SU-DHL-6 (cell line): ENCODE measurements at regions not wholly inside any gene's neighbourhood (a gene's known extent, or its start where the extent isn't known, plus 50 kb on each side); places are given as distances from the start of the nearest gene placed in this dataset.

Experiments
- H2AFZ ChIP-seq: fragments of 200-600 bp; sonication (generic); 2 replicates; pipeline ENCODE4 v1.6.1; 2014; ENCODE audit warnings: low read depth, mild to moderate bottlenecking, moderate library complexity, mixed read lengths, antibody characterized with exemption, low read length; ENCODE audit not compliant: severe bottlenecking
- H3F3A ChIP-seq: fragments of 200-600 bp; shearing (Covaris generic); 2 replicates; pipeline ENCODE4 v1.6.0; 2016; ENCODE audit warnings: antibody characterized with exemption, mild to moderate bottlenecking; ENCODE audit not compliant: insufficient read depth
- H3K27ac ChIP-seq: fragments of 200-600 bp; sonication (generic); 2 replicates; pipeline ENCODE4 v1.5.1; 2016; ENCODE audit warnings: low read depth, mild to moderate bottlenecking, low read length, moderate library complexity, mixed read lengths
- H3K27me3 ChIP-seq: fragments of 200-600 bp; sonication (generic), shearing (Covaris generic); 2 replicates; pipeline ENCODE4 v1.6.0; 2014; ENCODE audit warnings: mild to moderate bottlenecking, low read length
- H3K36me3 ChIP-seq: fragments of 200-600 bp; sonication (generic); 2 replicates; pipeline ENCODE4 v1.6.1; 2014; ENCODE audit warnings: mild to moderate bottlenecking, low read length, mixed read lengths
- H3K4me2 ChIP-seq: fragments of 300-600, 200-600 bp; shearing (Covaris generic), sonication (generic); 2 replicates; pipeline ENCODE4 v1.6.0; 2014; ENCODE audit warnings: low read length, low read depth, mild to moderate bottlenecking; ENCODE audit not compliant: poor library complexity, severe bottlenecking
- H3K4me3 ChIP-seq: fragments of 200-600 bp; sonication (generic); 2 replicates; pipeline ENCODE4 v1.5.1; 2014; ENCODE audit warnings: antibody characterized with exemption, low read length, mild to moderate bottlenecking, mixed read lengths; ENCODE audit not compliant: insufficient read depth, poor library complexity, severe bottlenecking
- H3K79me2 ChIP-seq: fragments of 200-600 bp; sonication (generic); 2 replicates; pipeline ENCODE4 v1.6.1; 2014; ENCODE audit warnings: mild to moderate bottlenecking, low read length, moderate library complexity; ENCODE audit not compliant: insufficient read depth
- H3K9ac ChIP-seq: fragments of 200-600 bp; sonication (generic); 2 replicates; pipeline ENCODE4 v1.7.0; 2014; ENCODE audit warnings: mild to moderate bottlenecking, low read length
- H3K9me2 ChIP-seq: fragments of 200-600 bp; sonication (generic); replicated peaks from 2 replicates; pipeline ENCODE4 v1.6.1; 2014; ENCODE audit warnings: low read length; ENCODE audit not compliant: insufficient read depth
- H3K9me3 ChIP-seq: fragments of 200-600 bp; sonication (generic); 2 replicates; pipeline ENCODE4 v1.6.1; 2014; ENCODE audit warnings: low read length, mixed read lengths; ENCODE audit not compliant: insufficient read depth
- H4K20me1 ChIP-seq: fragments of 200-600 bp; sonication (generic); 2 replicates; pipeline ENCODE4 v1.6.1; 2014; ENCODE audit warnings: low read depth, mild to moderate bottlenecking, antibody characterized with exemption, low read length, moderate library complexity, mixed read lengths
- CTCF ChIP-seq: fragments of 200-600 bp; sonication (generic); IDR thresholded peaks from one replicate; pipeline ENCODE4 v1.5.1; 2017; ENCODE audit warnings: antibody characterized with exemption, mild to moderate bottlenecking, low read length, moderate library complexity; ENCODE audit not compliant: insufficient read depth, poor library complexity, severe bottlenecking
- EZH2phosphoT487 ChIP-seq: fragments of 200-600 bp; sonication (generic), shearing (Covaris generic); conservative IDR thresholded peaks from 2 replicates; pipeline ENCODE4 v1.6.1; 2018; ENCODE audit warnings: mild to moderate bottlenecking, antibody characterized with exemption, low read length, moderate library complexity, mixed read lengths

DNA sequence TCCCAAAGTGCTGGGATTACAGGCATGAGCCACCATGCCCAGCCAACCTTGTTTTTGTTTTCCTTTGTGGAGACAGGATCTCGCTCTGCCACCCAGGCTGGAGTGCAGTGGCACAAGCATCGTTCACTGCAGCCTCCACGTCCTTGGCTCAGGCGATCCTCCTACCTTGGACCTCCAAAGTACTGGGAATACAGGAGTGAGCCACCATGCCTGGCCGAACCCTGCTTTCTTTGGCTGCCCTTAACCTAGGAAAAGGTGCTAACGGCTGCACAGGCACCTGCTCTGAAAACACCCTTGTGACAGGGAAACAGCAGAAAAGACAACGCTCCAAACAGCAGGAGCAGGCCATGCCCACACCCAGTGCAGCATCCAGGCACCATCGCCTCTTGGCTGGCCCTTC is 71.9 kb downstream of the OAT start:
- H3K27ac ChIP-seq, result no peak overlapping the region
- no peak overlapping the region for H2AFZ ChIP-seq
- no peaks in the 10 kb centered on the region for H3K79me2 ChIP-seq
- H3F3A ChIP-seq, result no peaks in the 10 kb centered on the region
- H3K4me3 ChIP-seq, result no peak overlapping the region
- H3K4me2 ChIP-seq, result no peak overlapping the region
- H3K27me3 ChIP-seq, result no peaks in the 10 kb centered on the region
- H3K9me3 ChIP-seq, result no peaks in the 10 kb centered on the region
- TF ChIP-seq EZH2phosphoT487, result no peak
- no peak for TF ChIP-seq CTCF
- no peaks in the 10 kb centered on the region for H3K36me3 ChIP-seq
- H4K20me1 ChIP-seq, result no peaks in the 10 kb centered on the region
- H3K9ac ChIP-seq, result no peak overlapping the region
- H3K9me2 ChIP-seq, result no peaks in the 10 kb centered on the region

DNA sequence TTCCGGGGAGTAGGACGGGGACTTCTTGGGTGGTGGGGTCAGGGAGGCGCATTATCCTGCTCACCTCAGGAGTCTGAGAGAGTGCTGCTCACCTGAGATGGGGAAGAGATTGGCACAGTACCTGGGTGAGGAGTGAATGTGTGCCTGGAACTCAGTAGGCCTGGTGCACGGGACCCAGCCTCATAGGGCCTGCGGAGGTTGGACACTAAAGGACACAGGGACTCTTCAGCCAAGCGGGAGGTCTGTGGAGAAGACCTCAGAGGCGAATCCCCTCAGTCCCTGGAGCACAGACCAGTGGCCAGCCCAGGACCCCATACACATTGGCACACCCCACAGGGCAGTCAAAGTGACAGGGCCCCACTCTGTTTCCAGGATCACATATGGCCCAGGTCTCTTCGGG is 73.2 kb downstream of the OAT start:
- Histone ChIP-seq H3K79me2 (no peaks in the 10 kb centered on the region), H3K4me2 (no peak overlapping the region), H3K9ac (no peak overlapping the region), H3K4me3 (no peak overlapping the region), H3K27me3 (no peaks in the 10 kb centered on the region), H3K36me3 (no peaks in the 10 kb centered on the region), H4K20me1 (no peaks in the 10 kb centered on the region), H3F3A (no peaks in the 10 kb centered on the region), H2AFZ (no peak overlapping the region), H3K27ac (no peak overlapping the region), H3K9me3 (no peaks in the 10 kb centered on the region), H3K9me2 (no peaks in the 10 kb centered on the region)
- TF ChIP-seq EZH2phosphoT487, result no peak
- no peak for TF ChIP-seq CTCF

DNA sequence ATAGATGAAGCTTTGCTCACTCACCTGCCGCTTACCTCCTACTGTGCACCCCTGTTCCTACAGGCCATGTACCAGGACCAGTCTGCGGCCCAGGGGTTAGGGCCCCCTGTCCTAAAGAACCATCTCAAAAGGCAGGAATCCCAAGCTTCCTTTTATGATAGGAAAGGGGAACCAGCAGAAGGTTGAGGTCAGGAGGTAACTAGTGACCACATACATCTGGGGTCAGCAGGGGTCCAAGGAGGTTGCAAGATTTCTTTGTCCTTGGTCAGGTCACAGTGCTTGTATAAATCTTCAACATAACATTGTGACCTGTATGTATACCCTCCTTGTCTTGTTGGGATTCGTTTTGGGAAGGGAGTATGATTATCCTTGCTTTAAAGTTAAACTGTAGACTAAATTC is 73.8 kb downstream of the OAT start:
- Histone ChIP-seq H3K4me3 (no peak overlapping the region), H3K27me3 (no peaks in the 10 kb centered on the region), H3K4me2 (no peak overlapping the region), H4K20me1 (no peaks in the 10 kb centered on the region), H3K9ac (no peak overlapping the region), H3K9me3 (no peaks in the 10 kb centered on the region), H3K27ac (no peak overlapping the region), H3K79me2 (no peaks in the 10 kb centered on the region), H3F3A (no peaks in the 10 kb centered on the region), H3K36me3 (no peaks in the 10 kb centered on the region), H3K9me2 (no peaks in the 10 kb centered on the region), H2AFZ (no peak overlapping the region)
- no peak for TF ChIP-seq EZH2phosphoT487

DNA sequence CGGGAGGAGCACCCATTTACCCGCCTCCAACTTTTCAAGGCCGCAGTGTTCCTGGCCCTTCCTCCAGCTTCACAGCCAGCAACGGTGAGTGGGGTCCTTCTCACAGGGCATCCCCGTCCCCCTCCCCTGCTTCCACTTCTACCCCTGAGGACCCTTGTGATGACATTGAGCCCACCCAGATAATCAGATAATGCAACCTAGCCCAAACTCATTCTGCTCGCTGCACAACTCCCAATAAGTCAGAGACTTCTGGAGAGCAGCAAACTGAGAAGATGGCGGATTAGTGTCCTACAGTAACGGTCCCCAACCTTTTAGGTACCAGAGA is 74.5 kb downstream of the OAT start:
- no peak overlapping the region for H3K27ac ChIP-seq
- no peaks in the 10 kb centered on the region for H3K9me3 ChIP-seq
- H2AFZ ChIP-seq, result no peak overlapping the region
- no peaks in the 10 kb centered on the region for H3K9me2 ChIP-seq
- H4K20me1 ChIP-seq, result no peaks in the 10 kb centered on the region
- H3K36me3 ChIP-seq, result no peaks in the 10 kb centered on the region
- H3K4me3 ChIP-seq, result no peak overlapping the region
- no peak overlapping the region for H3K4me2 ChIP-seq
- H3K27me3 ChIP-seq, result no peaks in the 10 kb centered on the region
- H3F3A ChIP-seq, result no peaks in the 10 kb centered on the region
- TF ChIP-seq EZH2phosphoT487 (no peak), CTCF (no peak)
- H3K79me2 ChIP-seq, result no peaks in the 10 kb centered on the region
- no peak overlapping the region for H3K9ac ChIP-seq
